BJ (cell line): ENCODE measurements at regions not wholly inside any gene's neighbourhood (a gene's known extent, or its start where the extent isn't known, plus 50 kb on each side); places are given as distances from the start of the nearest gene placed in this dataset.

Experiments
- CTCF ChIA-PET: fragments of 350-600 bp; formaldehyde crosslinking; extraction: SDS; loops from one replicate; lab custom pipeline; 2021; ENCODE audit warnings: antibody characterized with exemption, inconsistent platforms; lab: Yijun Ruan, JAX
- POLR2A ChIA-PET: fragments of 300-600 bp; sonication (Branson Sonifier 250); formaldehyde crosslinking; extraction: SDS; loops from one replicate; lab custom pipeline; 2021; ENCODE audit warnings: antibody characterized with exemption; lab: Charles Lee
- DNase-seq: peaks from one replicate; pipeline ENCODE4 v3.0.0-alpha.2; 2011; ENCODE audit warnings: low read depth
- H3K27me3 ChIP-seq: 2 replicates; pipeline ENCODE4 v1.6.0; 2011; ENCODE audit warnings: low read length; ENCODE audit not compliant: control insufficient read depth, insufficient read depth
- H3K36me3 ChIP-seq: 2 replicates; pipeline ENCODE4 v1.5.1; 2011; ENCODE audit warnings: low read length; ENCODE audit not compliant: control insufficient read depth, insufficient read depth
- H3K4me3 ChIP-seq: 2 replicates; pipeline ENCODE4 v1.5.1; 2011; ENCODE audit warnings: low read depth, mild to moderate bottlenecking, control low read depth, low read length
- TF ChIP-seq, protein P1 (sequence below): IDR thresholded peaks from 2 replicates; pipeline ENCODE4 v1.5.1; 2011; ENCODE audit warnings: low read depth, mild to moderate bottlenecking, control low read depth, inconsistent platforms, low read length, moderate library complexity; ENCODE audit not compliant: insufficient read depth

GRCh38 chr10:108765794-108766193 is 1157.5 kb downstream of the XPNPEP1 start:
- Histone ChIP-seq H3K36me3 (no peaks in the 10 kb centered on the region), H3K27me3 (no peaks in the 10 kb centered on the region), H3K4me3 (no peak overlapping the region)
- DNase-seq: no peak
- ChIA-PET CTCF (no interaction called here), POLR2A (no interaction called here)
- TF ChIP-seq, protein P1, sequence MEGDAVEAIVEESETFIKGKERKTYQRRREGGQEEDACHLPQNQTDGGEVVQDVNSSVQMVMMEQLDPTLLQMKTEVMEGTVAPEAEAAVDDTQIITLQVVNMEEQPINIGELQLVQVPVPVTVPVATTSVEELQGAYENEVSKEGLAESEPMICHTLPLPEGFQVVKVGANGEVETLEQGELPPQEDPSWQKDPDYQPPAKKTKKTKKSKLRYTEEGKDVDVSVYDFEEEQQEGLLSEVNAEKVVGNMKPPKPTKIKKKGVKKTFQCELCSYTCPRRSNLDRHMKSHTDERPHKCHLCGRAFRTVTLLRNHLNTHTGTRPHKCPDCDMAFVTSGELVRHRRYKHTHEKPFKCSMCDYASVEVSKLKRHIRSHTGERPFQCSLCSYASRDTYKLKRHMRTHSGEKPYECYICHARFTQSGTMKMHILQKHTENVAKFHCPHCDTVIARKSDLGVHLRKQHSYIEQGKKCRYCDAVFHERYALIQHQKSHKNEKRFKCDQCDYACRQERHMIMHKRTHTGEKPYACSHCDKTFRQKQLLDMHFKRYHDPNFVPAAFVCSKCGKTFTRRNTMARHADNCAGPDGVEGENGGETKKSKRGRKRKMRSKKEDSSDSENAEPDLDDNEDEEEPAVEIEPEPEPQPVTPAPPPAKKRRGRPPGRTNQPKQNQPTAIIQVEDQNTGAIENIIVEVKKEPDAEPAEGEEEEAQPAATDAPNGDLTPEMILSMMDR: no peak

DNA sequence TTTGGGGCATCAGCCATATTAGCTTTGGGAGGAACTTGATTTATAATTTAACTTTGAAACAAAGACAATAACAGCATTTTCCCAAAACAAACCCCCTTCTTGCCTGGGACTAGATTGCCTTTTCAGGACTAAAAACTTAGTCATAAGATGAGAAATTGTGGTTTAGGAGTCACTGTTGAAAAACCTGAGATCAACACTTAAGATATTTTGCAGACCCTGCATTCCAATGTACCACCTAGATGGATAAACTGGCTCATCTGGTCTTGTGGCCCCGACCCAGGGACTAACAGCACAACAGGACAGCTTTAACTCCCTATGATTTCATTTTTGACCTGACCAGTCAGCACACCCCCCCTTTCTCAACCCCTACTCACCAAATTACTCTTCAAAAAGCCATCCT is 1165.4 kb downstream of the XPNPEP1 start:
- POLR2A ChIA-PET: no interaction called here
- no peak for DNase-seq
- H3K36me3 ChIP-seq: no peaks in the 10 kb centered on the region
- CTCF ChIA-PET: no interaction called here
- TF ChIP-seq, protein P1: no peak
- no peak overlapping the region for H3K4me3 ChIP-seq
- no peaks in the 10 kb centered on the region for H3K27me3 ChIP-seq

DNA sequence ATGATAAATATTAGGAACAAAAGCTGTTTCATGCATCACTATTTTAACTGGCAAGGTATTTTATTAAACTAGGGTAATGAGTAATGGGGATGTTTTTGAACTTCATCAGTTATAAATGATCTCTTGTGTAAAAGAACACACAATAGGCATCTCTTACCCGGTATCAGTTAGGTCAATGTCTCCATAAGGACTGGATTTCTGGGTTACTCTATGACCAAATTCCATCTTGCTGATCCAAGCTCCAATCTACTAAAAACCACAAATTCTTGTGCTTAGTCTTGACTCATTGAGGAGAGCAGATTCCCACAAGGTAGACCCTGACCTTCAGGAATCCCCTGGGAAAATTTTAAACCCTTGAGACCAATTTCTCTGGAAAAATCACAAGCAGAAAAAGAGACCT is 1167.7 kb downstream of the XPNPEP1 start:
- ChIA-PET POLR2A (no interaction called here), CTCF (interaction anchor here (0.5 kb wide), 1 partner anchor 1227 kb away, joined by 3 read pairs; no protein-coding TSS in a partner anchor)
- TF ChIP-seq, protein P1: no peak
- DNase-seq: no peak
- Histone ChIP-seq H3K36me3 (no peaks in the 10 kb centered on the region), H3K4me3 (no peak overlapping the region), H3K27me3 (no peaks in the 10 kb centered on the region)

DNA sequence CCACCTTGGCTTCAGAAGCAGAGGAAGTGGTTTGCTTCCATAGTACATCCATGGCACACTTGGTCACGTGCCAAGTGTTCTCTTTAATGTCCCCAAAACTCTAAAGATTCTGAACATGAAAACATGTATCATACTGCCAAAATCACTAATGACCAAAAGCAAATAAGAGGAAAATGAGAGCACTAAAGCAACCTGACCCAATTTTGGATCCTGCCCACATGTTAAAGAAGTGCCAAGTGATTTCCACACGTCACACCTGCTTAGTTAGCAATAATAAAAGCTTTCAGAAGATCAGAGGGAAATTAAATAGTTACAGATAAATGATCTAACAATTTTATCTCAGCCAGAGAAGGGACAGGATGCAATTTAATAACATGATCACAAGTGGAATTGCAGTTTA is 1170.0 kb downstream of the XPNPEP1 start:
- DNase-seq: no peak
- no peaks in the 10 kb centered on the region for H3K36me3 ChIP-seq
- no peaks in the 10 kb centered on the region for H3K27me3 ChIP-seq
- POLR2A ChIA-PET: no interaction called here
- H3K4me3 ChIP-seq: no peak overlapping the region
- CTCF ChIA-PET: no interaction called here
- TF ChIP-seq, protein P1: no peak

DNA sequence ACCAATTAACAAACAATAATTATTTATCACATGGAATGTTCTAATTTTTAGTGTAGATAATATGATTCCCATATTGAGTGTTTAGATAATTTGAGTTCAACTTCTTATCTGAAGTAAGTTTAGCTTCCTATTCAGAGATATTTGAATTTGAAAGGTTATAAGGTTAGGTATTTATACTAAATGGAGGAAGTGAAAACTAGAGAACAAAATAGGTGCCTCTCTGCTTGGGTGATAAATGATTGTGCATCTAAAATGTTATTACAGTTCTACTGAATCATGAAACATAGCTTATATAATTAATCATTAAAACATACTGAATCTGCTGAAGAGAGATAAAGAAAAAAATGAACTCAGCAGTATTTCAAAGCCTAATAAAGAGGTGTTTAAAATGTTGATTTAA is 1174.3 kb downstream of the XPNPEP1 start:
- H3K36me3 ChIP-seq: no peaks in the 10 kb centered on the region
- TF ChIP-seq, protein P1: no peak
- no peak for DNase-seq
- ChIA-PET POLR2A (no interaction called here), CTCF (no interaction called here)
- H3K27me3 ChIP-seq: no peaks in the 10 kb centered on the region
- H3K4me3 ChIP-seq: no peak overlapping the region
